SK-N-MC (cell line): ENCODE measurements at regions not wholly inside any gene's neighbourhood (a gene's known extent, or its start where the extent isn't known, plus 50 kb on each side); places are given as distances from the start of the nearest gene placed in this dataset.

Experiments used
- EZH2 ChIP-seq: fragments of 200-600 bp; sonication (generic); IDR thresholded peaks from one replicate; pipeline ENCODE4 v1.6.1; 2017; ENCODE audit warnings: antibody characterized with exemption
- POLR2AphosphoS5 ChIP-seq: IDR thresholded peaks from 2 replicates; pipeline ENCODE4 v1.6.1; 2012; ENCODE audit warnings: mild to moderate bottlenecking, low read depth, low read length, borderline replicate concordance

DNA sequence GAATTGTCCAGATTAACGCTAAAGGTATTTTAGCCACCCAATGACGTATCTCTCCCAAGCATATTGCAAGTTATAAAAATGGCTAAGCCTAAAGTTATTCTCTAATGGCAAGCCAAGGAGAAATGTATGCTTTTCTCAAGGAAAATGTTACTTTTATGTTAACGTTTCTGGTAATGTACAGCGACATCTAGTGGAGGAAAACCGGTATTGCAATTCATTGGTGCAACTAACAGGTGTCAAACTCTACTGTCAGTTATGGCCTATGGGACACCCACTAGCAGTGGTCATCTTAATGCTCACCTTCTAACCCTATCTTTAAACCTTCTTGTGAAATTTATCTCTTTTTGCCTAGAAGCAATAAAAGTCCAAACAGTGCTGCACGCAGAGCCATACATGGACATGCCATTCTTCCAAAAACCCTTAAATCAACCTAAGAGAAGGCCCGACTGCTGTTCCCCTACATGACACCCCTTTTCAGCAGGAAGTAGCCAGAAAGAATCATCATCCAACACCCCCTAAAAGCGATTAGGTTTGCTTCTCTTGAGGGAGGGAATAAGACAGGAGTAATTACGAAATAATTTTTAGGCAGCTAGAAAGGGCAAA lies 68.7 kb upstream of the LRIF1 start:
- TF ChIP-seq POLR2AphosphoS5: no peak
- no peak for TF ChIP-seq EZH2
